ENCODE measurements at regions not wholly inside any gene's neighbourhood (a gene's known extent, or its start where the extent isn't known, plus 50 kb on each side); places are given as distances from the start of the nearest gene placed in this dataset.
"Not testable (repeated sequence)": the region's sequence is repeated elsewhere in the genome, so short reads cannot be mapped to it uniquely, and the experiment has no call there.

DNA sequence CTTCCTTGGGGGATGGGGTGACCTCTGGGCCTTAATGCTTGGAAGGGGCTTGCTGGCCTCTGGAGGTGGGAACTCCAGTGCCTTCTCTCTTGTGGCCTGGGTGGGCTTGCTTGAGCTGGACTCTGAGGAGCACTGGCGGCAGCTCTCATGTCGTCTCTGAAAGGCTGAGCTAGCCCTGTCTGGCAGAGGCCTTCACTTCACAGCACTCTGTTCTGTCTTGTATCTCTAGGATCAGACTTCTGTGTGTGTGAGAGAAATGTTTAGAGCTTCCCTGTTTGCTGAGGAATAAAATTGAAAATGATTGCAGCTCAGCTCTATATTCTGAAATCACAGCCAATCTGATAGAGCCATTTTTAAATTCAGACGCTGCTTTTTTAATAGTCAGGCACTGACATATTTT is 185.3 kb downstream of the KCNRG start:
- ATAC-seq = no peak

DNA sequence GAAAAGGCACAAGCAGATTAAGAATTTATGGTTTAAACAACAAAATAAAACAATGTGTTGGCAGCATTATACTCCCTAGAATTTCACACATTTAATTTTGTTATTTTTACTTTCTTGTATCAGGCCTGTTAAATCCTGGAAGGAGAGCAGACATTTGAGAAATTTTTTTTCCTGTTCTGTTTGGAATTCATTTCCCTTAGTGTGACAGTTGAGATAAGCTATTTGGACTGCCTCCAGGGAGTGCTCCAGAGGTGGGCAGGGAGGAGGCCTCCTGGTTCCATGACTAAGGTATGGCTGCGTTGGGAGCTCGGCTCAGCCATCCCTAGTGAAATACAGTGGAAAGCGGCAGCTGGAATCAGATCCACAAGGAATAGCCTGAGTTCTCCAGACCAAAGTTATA is 185.7 kb downstream of the KCNRG start:
- no peak for ATAC-seq

DNA sequence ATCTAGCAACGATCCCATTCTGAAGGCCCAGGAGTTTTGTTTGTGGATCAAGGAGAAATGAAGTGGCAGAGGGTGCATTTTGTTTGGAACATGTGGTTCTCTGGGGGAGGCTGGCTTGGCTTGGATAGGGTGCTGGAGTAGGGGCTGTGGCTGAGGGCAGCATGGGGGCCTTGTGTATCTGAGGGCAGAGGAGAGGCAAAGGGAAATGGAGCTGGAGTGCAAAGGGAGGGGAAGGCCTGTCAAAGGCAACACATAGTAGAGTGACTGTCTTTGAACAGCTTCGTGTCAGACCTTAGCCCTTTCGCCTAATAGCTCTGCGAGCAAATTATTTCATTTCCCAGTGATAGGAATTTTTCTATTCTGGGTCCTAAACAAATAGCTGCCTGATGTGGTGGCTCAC is 187.2 kb downstream of the KCNRG start:
- ATAC-seq = no peak

DNA sequence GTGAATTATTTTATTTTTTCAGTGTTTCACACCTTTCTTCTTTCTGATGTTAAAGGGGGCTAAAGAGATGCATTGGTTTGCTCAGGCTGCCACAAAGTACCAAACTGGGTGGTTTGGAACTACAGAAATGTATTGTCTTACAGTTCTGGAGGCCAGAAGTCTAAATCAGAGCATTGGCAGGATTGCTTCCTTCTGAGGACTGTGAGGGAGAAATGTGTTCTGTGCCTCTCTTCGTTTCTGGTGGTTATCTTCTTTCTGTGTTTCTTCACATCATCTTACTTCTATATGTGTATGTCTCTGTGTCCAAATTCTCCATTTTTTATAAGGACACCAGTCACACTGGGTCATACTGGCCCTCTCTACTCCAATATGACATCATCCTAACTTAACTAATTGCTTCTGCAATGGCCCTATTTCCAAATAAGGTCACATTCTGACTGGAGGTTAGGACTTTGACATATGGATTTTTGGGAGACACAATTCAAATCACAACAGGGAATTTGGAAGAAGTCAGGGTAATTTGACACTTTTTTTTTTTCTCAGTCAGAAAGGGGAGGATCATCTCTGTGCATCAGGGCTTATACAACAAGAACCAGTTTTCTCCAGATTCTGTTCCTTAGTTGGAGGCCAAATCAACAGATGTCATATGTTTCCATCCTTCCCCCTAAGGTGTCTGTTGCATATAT is 188.2 kb downstream of the KCNRG start:
- ATAC-seq = no peak

DNA sequence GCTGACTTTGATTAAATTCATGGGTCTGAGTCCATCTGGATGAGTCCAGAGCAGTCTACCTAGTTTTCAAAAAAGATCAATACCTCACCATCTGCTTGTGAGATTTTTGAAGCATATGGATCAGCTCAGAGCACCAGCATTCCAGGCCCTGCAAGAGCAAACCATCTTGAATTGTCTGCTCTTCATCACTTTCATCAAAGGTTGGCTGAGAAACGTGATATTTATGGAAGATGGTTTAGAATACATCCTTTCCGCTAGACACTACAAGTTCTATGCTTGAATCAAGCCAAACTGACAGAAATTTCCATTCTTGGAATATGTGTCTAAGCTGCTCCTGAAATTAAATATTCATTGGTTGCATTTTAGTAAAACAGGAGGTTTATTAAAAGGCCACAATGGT is 190.3 kb downstream of the KCNRG start:
- no peak for ATAC-seq

DNA sequence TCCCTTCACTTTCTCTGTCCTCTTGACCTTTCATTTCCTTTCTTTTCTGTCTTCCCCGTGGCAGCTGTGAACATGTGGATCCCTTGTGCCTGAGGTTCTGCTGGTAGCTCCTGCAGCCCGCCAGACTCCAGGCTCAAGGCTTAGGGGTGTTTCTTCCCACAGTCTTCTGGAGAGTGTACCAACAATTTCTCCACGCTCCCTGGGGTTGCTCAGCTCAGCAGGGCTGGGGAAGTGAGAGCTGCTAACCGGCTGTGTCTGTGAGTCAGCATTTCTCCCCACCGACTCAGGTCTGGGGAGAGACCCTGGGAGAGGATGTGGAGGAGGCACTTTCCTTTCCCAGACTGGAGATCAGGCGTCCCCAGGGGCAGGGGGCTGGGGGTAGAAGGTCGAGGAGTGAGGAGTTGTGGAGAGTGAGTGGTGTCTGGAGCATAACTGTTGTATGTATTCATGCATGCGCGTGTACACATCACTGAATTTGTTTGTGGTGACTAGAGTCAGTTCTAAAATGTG is 193.6 kb downstream of the KCNRG start:
- ATAC-seq = peak in 1 of 2 donors; percentile 35

DNA sequence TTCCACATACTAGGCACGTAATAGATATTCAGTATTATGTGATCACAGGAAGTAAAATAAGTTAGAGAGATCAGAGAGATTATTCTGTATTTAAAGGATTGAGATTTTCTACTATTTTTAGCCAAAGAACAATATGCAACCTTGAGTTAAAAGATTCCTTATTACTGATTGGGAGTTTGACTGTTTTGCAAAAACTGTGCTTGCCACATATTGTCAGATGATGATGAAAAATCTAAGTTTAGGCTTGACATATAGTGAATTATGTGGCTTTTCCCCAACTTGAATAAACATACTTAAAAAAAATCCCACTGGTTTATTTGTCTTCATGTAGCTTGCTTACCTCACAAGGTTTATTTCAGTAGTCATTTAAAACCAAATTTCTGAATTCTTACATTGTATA is 194.4 kb downstream of the KCNRG start:
- ATAC-seq = no peak

DNA sequence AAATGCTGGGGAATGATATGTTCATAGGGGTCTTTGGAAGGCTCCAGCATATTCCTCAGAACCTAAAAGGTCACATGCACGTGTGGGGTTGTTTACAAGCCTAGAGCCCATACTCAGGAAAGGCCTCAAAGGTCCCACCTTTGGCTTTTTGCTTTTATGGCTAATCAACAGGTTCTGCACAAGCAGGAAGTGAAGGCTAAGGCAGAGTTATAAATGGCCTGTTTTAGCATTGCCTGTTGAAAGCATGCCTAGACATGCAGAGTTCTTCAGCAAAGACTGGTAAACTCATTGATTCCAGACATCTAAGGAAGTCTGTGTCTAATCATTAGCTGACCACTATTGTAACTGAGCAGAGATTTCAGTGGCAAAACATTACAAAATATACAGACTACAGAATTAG is 198.3 kb downstream of the KCNRG start:
- no peak for ATAC-seq

DNA sequence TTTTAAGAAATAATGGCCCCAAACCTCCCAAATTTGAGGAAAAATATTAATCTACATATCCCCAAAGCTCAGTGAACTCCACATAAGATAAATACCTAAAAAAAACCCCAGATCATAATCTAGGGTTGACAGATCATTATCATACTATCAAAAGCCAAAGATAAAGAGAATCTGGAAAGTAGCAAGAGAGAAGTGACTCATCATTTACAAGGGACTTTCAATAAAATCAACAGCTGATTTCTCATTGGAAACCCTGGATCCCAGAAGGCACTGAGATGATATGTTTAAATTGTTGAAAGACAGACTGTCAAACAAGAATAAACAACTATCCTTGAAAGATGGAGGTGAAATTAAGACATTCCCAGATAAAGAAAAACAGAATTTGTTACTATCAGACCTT is 199.3 kb downstream of the KCNRG start:
- ATAC-seq = no peak

DNA sequence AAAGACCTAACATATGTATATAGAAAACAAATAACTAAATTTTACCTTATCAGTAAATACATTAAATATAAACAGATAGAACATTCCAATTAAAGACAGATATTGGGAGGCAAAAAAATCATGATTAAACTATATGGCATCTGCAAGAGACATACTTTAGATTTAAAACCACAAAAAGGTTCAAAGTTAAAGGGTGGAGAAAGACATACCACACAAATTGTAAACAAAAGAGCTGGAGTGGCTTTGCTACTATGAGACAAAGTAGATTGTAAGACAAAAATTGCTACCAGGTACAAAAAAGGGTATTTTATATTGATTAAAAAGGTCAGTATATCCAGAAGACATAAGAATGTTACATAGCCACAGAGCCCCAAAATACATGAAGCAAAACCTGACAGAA is 200.2 kb downstream of the KCNRG start:
- ATAC-seq = no peak

DNA sequence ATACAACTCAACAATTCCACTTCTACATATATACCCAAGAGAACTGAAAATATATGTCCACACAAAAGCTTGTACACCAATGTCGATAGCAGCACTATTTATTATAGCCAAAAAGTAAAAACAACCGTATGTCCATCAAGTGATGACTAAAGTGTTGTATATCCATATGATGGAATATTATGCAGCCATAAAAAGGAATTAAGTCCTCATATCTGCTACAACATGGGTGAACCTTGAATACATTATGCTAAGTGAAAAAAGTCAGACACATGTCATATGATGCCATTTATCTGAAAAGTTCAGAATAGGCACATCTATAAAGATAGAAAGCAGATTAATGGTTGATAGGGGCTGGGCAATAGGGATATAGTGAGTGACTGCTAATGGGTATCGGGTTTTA is 204.5 kb downstream of the KCNRG start:
- no peak for ATAC-seq

DNA sequence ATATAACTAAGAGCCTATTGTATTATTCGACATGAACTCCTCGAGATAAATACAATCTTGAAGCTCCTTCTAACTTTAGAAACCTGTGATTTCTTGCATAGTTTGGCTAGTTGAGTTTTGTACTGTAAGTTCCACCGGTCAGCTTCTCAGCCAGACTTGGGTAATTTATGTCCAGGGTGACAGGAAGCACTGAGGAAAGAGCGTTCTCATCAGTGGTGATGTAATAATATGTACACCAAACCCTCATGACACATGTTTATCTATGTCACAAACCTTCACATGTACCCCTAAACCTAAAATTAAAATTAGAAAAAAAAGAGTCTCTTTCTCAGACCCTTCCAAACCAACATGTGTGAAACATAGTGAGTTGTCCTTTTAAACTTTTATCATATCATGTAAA is 205.7 kb downstream of the KCNRG start:
- ATAC-seq = no peak

DNA sequence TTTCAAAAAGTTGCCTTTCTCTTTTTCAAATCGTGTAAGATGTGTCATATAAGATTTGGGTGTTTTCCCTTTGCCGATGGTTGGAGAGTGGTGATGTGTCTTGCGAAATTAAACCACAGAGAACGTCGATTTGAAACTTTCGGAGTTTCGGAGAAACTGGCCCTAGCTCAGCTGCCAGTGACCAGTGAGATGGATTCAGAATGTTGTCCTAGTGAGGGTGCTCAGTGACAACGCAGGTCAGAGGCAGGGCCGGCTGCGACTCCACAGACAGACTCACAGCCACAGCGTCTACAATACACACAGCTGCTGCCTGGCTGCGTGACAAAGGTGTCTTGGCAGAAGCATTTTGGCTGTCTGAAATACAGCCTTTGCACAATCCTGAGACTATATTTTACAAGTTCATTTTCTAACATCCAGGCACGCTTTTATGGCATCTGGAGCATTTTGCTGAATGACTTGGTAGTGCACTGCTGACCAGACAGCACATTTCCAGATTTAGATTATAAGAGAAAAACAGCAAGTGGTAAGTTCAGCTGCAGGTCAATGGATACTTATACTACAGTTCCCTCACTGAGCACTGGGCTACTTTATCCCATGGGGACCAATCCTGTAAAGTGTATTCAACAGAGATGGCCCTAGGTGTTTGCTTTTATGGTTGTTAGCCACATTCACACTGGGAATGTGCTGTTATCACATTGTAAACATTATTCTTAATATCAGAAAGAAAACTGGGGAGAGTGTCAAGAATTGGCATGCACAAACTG is 207.5 kb downstream of the KCNRG start:
- peak; percentile 17 to 28 for ATAC-seq

DNA sequence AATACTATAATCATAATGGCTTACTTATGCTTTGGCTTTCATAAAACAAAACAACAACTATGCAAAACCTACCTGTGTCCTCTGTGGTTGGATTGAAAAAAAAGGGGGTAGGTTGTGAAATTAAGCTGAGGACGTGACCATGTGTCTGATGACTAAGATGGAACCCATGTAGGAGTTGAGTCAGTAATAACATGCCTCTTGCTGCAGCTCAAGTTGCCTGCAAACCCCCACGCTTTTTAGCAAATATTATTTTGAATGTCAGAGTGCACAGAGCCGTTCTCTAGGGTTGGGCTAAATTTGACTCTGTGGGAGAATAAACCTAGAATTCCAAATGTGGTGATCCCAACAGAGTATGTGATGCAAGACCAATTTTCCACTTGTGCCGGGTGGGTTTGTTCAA is 209.3 kb downstream of the KCNRG start:
- peak; percentile 88 to 89 for ATAC-seq

DNA sequence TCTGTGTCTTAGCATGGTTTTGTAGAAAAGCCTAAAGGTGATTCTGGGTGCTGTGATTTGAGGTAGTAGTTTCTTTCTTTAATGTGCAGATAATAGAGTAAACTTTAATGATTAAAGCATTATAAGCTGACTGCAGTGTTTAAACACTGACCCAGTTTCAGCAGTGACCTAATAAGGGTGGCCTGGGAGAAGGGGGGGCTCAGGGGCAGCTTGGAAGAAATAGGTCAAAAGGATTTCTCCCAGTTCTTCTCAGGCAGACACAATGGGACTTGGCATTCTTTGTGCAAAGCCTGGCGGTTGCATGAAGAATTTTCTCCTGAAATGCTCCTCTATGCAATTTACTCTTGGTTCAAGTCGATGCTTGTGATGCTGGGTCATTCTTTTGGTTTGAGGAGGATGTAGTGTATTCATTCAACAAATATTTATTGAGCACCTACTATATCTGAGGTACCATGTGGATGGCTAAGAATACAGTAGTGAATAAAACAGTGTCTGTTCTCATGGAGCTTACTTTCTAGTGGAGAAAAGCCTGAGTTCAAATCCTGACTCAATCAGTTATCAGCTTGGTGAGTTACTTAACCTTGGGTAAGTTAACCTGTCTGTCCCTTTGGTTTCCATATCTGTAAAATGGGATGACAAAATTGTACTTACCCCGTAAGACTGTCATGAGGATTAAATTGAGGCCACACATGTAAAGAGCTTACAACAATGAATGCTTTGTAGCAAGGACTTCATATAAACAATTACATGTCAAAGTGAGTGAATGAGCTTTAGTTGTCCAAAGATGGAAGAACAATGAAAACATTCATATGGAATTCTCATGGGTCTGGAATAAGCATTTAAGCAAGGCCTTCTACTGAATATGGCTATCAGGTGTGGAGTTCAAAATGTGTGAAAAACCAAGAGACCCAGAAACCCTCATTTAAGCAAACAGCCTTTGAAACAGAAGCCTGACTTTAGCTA is 210.2 kb downstream of the KCNRG start:
- ATAC-seq = no peak

DNA sequence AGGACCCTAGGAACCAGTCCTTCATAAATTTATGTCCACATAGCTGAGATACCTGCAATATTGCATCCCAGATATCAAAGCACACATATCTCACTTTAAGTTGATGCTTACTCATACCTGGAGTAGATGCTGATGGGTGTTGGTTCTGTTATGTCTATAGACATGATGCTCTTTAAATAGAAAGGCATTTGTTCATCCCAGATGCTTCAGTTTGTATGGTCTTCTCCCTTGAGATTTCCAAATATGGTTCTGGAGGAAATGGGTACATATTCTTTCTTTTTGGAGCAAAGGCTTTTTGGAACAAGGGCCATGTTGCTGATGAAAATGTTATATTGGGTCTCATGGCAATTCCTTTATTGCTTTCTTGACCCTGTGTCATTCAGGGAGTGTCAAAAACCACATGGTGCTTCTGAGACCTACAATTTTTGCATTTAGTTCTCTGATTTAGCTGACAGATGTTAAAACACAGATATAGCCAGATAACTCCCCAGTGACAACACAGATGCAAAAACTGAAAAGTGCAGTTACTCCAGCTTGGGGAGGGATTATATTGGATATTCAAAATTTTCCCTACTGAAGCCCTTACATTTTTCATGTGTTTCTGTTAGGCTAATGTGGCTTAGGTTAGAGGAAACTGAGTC is 211.4 kb downstream of the KCNRG start:
- peak in 1 of 2 donors; percentile 14 for ATAC-seq

DNA sequence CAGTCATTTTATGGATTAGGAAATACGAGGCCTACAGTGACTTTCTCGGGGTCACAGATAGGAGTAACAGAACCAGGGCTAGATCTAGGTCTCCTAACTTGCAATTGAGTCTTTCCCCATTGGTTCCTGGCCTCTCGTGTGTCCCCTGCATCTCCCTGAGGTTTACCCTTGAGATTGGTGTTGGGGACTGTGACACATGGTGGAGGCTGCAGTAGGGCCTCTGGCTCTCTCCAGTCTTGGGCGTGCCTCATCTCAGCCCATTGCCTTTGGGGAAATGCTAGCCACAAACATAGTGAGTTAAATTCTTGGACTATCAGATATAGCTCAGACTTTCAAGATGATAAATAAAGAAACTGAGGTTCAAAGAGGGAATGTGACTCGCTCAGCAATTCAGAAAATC is 212.1 kb downstream of the KCNRG start:
- ATAC-seq = no peak

DNA sequence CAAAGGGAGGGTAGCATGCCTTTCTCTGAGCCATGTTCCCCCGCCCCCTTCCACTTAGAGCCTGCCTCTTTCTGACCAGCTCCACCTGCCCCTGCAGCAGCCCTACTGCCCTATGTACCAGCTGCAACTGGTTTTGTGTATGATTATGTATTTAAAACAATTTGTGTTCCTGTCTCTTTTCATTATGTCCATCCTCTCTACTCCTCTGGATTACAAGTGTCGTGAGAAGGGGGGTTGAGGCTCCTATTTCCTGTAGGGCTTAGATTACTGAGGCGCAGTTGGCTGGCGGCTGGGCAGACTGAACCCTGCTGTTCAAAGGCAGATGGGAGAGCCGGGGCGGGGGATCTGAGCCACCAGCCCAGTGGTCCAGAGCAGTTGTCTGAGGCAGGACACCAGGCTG is 213.3 kb downstream of the KCNRG start:
- ATAC-seq = no peak

DNA sequence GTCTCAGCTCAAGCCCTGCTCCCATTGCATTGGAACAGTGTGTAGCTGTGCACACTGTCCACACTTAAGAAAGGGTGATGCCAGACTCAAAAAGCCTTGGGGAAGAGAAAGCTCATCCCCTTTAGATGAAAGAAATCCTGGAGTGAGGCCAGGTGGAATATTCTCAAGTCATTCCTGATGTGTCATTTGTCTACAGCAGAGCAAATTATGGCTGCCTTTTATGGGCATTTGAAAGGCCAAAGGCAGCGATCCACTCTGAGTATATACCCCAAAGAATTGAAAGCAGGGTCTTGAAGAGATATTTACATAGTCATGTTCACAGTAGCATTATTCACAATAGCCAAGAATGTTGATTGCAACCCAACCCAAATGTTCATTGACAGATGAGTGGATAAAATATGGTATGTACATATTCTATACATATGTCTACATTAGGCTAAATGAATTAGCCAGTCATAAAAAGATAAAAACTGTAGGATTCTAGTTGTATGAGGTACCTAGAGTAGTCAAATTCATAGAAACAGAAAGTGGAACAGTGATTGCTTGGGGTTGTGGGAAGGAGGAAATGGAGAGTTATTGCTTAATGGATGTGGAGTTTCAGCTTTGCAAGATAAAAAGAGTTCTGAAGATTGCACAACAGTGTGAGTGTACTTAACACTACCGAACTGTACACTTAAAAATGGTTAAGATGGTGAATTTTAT is 214.9 kb downstream of the KCNRG start:
- ATAC-seq = peak; percentile 37 to 54

DNA sequence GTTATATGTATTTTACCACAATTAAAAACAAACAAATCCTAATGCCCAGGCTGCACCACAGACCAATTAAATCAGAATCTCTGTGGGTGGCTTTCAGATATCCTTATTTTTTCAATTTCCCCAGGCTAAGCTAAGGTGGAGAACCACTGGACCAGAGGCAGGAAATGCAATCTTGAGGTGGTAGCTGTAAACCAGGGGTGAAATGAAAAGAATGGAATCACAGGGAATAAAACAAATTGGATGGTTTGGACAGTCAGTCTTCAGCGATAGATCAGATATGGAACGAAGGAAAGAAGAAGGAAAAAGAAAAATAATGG is 215.4 kb downstream of the KCNRG start:
- no peak for ATAC-seq

DNA sequence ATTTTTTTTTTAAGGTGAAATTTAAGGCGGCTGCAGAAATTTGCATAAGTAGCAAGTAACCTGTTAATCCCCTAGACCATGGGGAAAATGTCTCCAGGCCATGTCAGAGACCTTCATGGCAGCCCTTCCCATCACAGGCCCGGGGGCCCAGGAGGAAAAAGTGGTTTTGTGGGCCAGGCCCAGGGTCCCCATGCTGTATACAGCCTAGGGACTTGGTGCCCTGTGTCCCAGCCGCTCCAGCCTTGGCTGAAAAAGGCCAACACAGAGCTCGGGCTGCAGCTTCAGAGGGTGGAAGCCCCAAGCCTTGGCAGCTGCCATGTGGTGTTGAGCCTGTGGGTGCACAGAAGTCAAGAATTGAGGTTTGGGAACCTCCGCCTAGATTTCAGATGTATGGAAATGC is 218.3 kb downstream of the KCNRG start:
- not testable (repeated sequence) for ATAC-seq
